Stimulated activated CD8-positive, alpha-beta memory T cell treated with anti-CD3 and anti-CD28 coated beads, Interleukin-12 subunit alpha, Interleukin-12 subunit beta, amount 100 ng/mL, for 4 hours (primary cell): ENCODE measurements at regions not wholly inside any gene's neighbourhood (a gene's known extent, or its start where the extent isn't known, plus 50 kb on each side); places are given as distances from the start of the nearest gene placed in this dataset.

ENCODE experiments used
- DNase-seq: peaks from one replicate; pipeline ENCODE4 v3.0.0-alpha.2; 2020; ENCODE audit warnings: low read depth

GRCh38 chr6:105492706-105493673 lies 90.1 kb upstream of the PREP start:
- no peak for DNase-seq

- DNase-seq: no peak
These were observed 86.3 kb upstream of the PREP start for GRCh38 chr6:105489216-105489530.

GRCh38 chr6:105488516-105489215 lies 85.8 kb upstream of the PREP start:
- no peak for DNase-seq

- DNase-seq: no peak
These were observed 84.3 kb upstream of the PREP start for GRCh38 chr6:105487040-105487790.

GRCh38 chr6:105485456-105485855 lies 82.6 kb upstream of the PREP start:
- DNase-seq: no peak

- DNase-seq: no peak
These were observed 81.6 kb upstream of the PREP start for GRCh38 chr6:105484238-105485161.

GRCh38 chr6:105483492-105483891 lies 80.6 kb upstream of the PREP start:
- no peak for DNase-seq

GRCh38 chr6:105482921-105483320 lies 80.0 kb upstream of the PREP start:
- DNase-seq: no peak

GRCh38 chr6:105482227-105482844 lies 79.5 kb upstream of the PREP start:
- DNase-seq: no peak

GRCh38 chr6:105476978-105477377 lies 74.1 kb upstream of the PREP start:
- DNase-seq: no peak

- no peak for DNase-seq
These were observed 71.4 kb upstream of the PREP start for GRCh38 chr6:105474234-105474633.

GRCh38 chr6:105469946-105470345 lies 67.1 kb upstream of the PREP start:
- no peak for DNase-seq

GRCh38 chr6:105468850-105469249 lies 66.0 kb upstream of the PREP start:
- no peak for DNase-seq

- no peak for DNase-seq
These were observed 58.0 kb upstream of the PREP start for GRCh38 chr6:105460860-105461259.

GRCh38 chr6:105459864-105460263 lies 57.0 kb upstream of the PREP start:
- no peak for DNase-seq

GRCh38 chr6:105459049-105459448 lies 56.2 kb upstream of the PREP start:
- DNase-seq: no peak

GRCh38 chr6:105458551-105458950 lies 55.7 kb upstream of the PREP start:
- DNase-seq: no peak

- DNase-seq: no peak
These were observed 55.2 kb upstream of the PREP start for GRCh38 chr6:105458084-105458483.

GRCh38 chr6:105453968-105454367 lies 51.1 kb upstream of the PREP start:
- no peak for DNase-seq

GRCh38 chr6:105452924-105453756 lies 50.3 kb upstream of the PREP start:
- peak; percentile 50 for DNase-seq
